NCI-H146 (cell line): ENCODE measurements at regions not wholly inside any gene's neighbourhood (a gene's known extent, or its start where the extent isn't known, plus 50 kb on each side); places are given as distances from the start of the nearest gene placed in this dataset.

Source experiments
- DNase-seq: peaks from one replicate; lab custom pipeline; 2025; lab: John Stamatoyannopoulos, UW

DNA sequence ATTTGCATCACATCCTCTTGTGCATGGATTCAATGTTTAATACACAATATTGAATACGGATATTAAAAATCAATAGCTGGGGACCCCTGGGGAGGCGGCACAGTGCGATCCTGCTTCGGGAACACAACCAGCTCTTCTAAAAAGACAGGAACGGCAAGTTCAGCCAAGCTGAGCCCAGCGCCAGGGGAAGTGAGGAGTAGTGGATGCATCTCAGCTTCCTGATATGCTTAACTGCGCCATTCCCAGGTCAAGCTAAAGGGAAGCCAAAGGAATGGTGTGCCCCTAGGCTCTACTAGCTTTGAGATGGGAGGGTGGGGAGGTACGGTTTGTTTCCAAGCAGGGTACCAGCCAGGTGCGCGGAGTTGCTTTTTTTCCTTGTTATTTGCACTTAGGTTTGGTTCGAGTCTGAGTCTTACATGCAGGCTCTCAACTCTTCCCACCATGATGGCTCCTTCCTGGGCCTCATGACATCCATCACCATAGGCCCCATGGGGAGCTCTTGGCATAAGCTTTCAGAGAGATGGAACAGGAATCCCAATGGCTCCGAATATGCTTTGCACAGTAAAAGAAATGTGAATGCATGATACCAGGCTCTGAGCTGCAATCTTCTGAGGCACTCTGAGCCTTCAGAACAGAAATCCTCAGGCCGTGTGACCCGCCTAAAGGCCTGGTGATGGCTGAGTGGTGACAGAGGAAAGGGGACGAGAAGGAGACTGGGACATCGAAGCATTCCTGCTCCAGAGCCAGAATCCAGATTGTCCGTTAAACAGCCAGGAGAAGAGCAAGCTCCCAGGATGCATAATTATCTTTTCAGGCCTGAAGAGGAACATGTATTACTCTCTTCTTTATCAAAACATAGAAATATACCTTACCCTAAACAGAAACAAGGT is 51.8 kb upstream of the BCOR start:
- DNase-seq, result no peak

DNA sequence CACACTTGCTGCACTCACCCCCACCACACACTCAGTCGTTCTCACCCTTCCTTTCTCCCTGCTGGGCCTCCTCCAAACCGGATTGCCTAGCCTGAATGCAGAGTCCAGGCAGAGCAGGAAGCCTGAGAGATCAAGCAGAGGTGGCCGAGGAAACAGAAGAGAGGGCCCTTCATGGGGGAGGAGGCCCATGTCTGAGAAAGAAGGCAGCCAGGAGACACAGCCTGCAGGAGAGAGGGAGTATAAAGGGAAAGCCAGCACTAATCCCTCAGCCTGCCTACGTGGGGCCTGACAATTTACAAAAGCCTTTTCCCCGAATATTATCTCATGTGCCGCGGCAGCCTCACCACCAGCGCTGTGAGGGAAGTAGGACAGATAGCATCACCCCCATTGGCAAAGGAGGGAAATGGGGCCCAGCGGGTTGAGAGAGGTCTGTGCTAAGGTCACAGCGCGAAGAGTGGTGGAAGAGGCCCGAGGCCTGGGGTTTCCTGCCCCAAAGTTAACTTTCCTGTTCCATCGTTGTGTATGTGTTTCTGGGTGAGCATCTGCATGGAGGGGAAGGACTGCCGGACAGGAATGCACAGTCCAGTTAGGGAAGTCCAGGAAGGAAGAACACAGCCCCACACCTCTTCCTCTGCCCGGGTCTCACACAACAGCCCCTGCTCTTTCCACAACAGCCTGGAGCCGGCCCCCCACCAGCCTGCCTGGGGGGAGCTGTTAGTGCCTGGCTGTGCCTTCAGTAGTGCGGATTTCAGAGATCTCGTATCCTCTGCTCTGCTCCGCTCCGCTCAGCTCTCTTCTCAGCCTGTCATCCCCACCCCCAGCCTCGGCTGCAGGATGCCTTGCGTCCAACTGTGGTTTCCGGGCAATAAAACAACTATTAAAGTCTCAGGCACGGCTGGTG is 50.9 kb upstream of the BCOR start:
- DNase-seq, result no peak

- no peak for DNase-seq
These were observed 50.2 kb upstream of the BCOR start for GRCh38 chrX:40147971-40148370.
